HCT116 (cell line): ENCODE measurements at regions not wholly inside any gene's neighbourhood (a gene's known extent, or its start where the extent isn't known, plus 50 kb on each side); places are given as distances from the start of the nearest gene placed in this dataset.

ENCODE experiments used
- ATAC-seq: fragments of 200-7000 bp; cut with Tn5 transposase; 2 replicates; pipeline ENCODE4 v1.9.1; 2020; ENCODE audit warnings: mild to moderate bottlenecking, moderate library complexity
- BruUV-seq: library from RNA; stranded (reverse); fragments of 400-500 nt; replicated peaks from 2 replicates; lab custom pipeline; 2021; lab: Mats Ljungman, UMichigan
- CTCF ChIA-PET: fragments of 300-600 bp; sonication (Branson Sonifier 250); formaldehyde crosslinking; loops from one replicate; lab custom pipeline; 2021; ENCODE audit warnings: antibody characterized with exemption; lab: Charles Lee
- POLR2A ChIA-PET: fragments of 300-600, 350-600 bp; sonication (Branson Sonifier 250); formaldehyde crosslinking; loops from one replicate; lab custom pipeline; 2021; ENCODE audit warnings: antibody characterized with exemption; lab: Charles Lee
- RAD21 ChIA-PET, 2 experiments: fragments of 300-600 bp; sonication (Branson Sonifier 250); formaldehyde crosslinking; loops; one replicate each; lab custom pipeline; 2023; ENCODE audit warnings: low total read pairs in 2 of 2; ENCODE audit not compliant: uncharacterized antibody in 2 of 2, unreplicated experiment in 2 of 2, low non-redundant PET in 1 of 2; lab: Charles Lee
- DNase-seq: peaks from one replicate; pipeline ENCODE4 v3.0.0-alpha.2; 2010; ENCODE audit warnings: low read depth, low spot score
- H2AFZ ChIP-seq: fragments of 200-600 bp; shearing (Covaris generic), sonication (generic); 2 replicates; pipeline ENCODE4 v1.6.1; 2017; ENCODE audit warnings: low read depth, mixed run types, mixed read lengths, antibody characterized with exemption, low read length; ENCODE audit not compliant: poor library complexity, severe bottlenecking
- H3K27ac ChIP-seq: 2 replicates; pipeline ENCODE4 v1.5.1; 2012; ENCODE audit warnings: low read depth, low read length
- H3K27me3 ChIP-seq: fragments of 200-600 bp; sonication (generic); 2 replicates; pipeline ENCODE4 v1.6.1; 2016; ENCODE audit warnings: mixed run types, low read length, mixed read lengths; ENCODE audit not compliant: insufficient read depth
- H3K36me3 ChIP-seq, 2 experiments: fragments of 200-500 bp in 1 of 2; fragments of 200-600 bp in 1 of 2; sonication (Bioruptor generic) in 1 of 2; sonication (generic) in 1 of 2; 2 replicates each; pipeline versions ENCODE4 v1.5.1 to v1.6.1; 2014 to 2016; ENCODE audit warnings: low read length in 2 of 2, inconsistent platforms in 1 of 2, mixed read lengths in 1 of 2, mixed run types in 1 of 2; ENCODE audit not compliant: insufficient read depth in 2 of 2, control insufficient read depth in 1 of 2
- H3K4me1 ChIP-seq, 2 experiments: fragments of 200-600 bp in 1 of 2; sonication (generic) in 1 of 2; 2 replicates each; pipeline versions ENCODE4 v1.5.1 to v1.6.1; 2012 to 2017; ENCODE audit warnings: low read length in 2 of 2, inconsistent platforms in 1 of 2, mild to moderate bottlenecking in 1 of 2, mixed read lengths in 1 of 2, mixed run types in 1 of 2, moderate library complexity in 1 of 2; ENCODE audit not compliant: insufficient read depth in 2 of 2, control insufficient read depth in 1 of 2
- H3K4me2 ChIP-seq: fragments of 200-600 bp; sonication (generic); 2 replicates; pipeline ENCODE4 v1.6.1; 2017; ENCODE audit warnings: mixed run types, low read length, mixed read lengths
- H3K4me3 ChIP-seq, 2 experiments: fragments of 200-600 bp in 1 of 2; sonication (generic) in 1 of 2; replicated peaks in 1 of 2; 2 replicates each; pipeline ENCODE4 v1.5.1; 2011 to 2016; ENCODE audit warnings: low read length in 2 of 2, control low read depth in 1 of 2, low read depth in 1 of 2, mild to moderate bottlenecking in 1 of 2, mixed read lengths in 1 of 2, mixed run types in 1 of 2
- H3K79me2 ChIP-seq: fragments of 200-600 bp; sonication (generic); 2 replicates; pipeline ENCODE4 v1.6.1; 2017; ENCODE audit warnings: mild to moderate bottlenecking, mixed run types, low read length, moderate library complexity, mixed read lengths; ENCODE audit not compliant: insufficient read depth
- H3K9ac ChIP-seq: fragments of 200-600 bp; sonication (generic); 2 replicates; pipeline ENCODE4 v1.6.1; 2016; ENCODE audit warnings: low read length, mixed read lengths
- H3K9me2 ChIP-seq: fragments of 200-600 bp; sonication (generic), shearing (Covaris generic); 2 replicates; pipeline ENCODE4 v1.6.1; 2017; ENCODE audit warnings: mixed run types, mild to moderate bottlenecking, moderate library complexity; ENCODE audit not compliant: insufficient read depth
- H3K9me3 ChIP-seq, 2 experiments: fragments of 200-500 bp in 1 of 2; fragments of 200-600 bp in 1 of 2; sonication (Bioruptor generic) in 1 of 2; sonication (generic) in 1 of 2; 2 replicates each; pipeline ENCODE4 v1.6.1; 2014 to 2017; ENCODE audit warnings: low read length in 2 of 2, mixed read lengths in 2 of 2, inconsistent platforms in 1 of 2, low read depth in 1 of 2, mild to moderate bottlenecking in 1 of 2, mixed run types in 1 of 2, moderate library complexity in 1 of 2; ENCODE audit not compliant: control insufficient read depth in 1 of 2, insufficient read depth in 1 of 2
- H4K20me1 ChIP-seq: fragments of 200-600 bp; sonication (generic), shearing (Covaris generic); 2 replicates; pipeline ENCODE4 v1.6.1; 2017; ENCODE audit warnings: mixed run types, mild to moderate bottlenecking, moderate library complexity; ENCODE audit not compliant: insufficient read depth
- ATF3 ChIP-seq: IDR thresholded peaks from 2 replicates; pipeline ENCODE4 v1.6.1; 2012
- CEBPB ChIP-seq: IDR thresholded peaks from 2 replicates; pipeline ENCODE4 v1.6.1; 2012; ENCODE audit warnings: low read depth
- ELF1 ChIP-seq: IDR thresholded peaks from 2 replicates; pipeline ENCODE4 v1.6.1; 2012; ENCODE audit warnings: low read depth, borderline replicate concordance
- EZH2 ChIP-seq: fragments of 200-600 bp; sonication (generic); IDR thresholded peaks from 2 replicates; pipeline ENCODE4 v1.6.1; 2017; ENCODE audit warnings: antibody characterized with exemption, mixed run types
- EZH2phosphoT487 ChIP-seq: fragments of 200-600 bp; IDR thresholded peaks from 2 replicates; pipeline ENCODE4 v1.6.1; 2018; ENCODE audit warnings: antibody characterized with exemption, borderline replicate concordance
- JUND ChIP-seq: IDR thresholded peaks from 2 replicates; pipeline ENCODE4 v1.6.1; 2012
- MAX ChIP-seq: IDR thresholded peaks from 2 replicates; pipeline ENCODE4 v1.6.1; 2012
- POLR2A ChIP-seq: IDR thresholded peaks from 2 replicates; pipeline ENCODE4 v1.7.0; 2011; ENCODE audit warnings: borderline replicate concordance; ENCODE audit not compliant: insufficient read depth, insufficient read length; ENCODE audit errors: extremely low read depth
- SIN3A ChIP-seq: IDR thresholded peaks from 2 replicates; pipeline ENCODE4 v1.6.1; 2012; ENCODE audit warnings: low read depth
- SP1 ChIP-seq: IDR thresholded peaks from 2 replicates; pipeline ENCODE4 v1.6.1; 2012; ENCODE audit warnings: low read depth
- YY1 ChIP-seq: IDR thresholded peaks from 2 replicates; pipeline ENCODE4 v1.6.1; 2011; ENCODE audit warnings: low read length, low read depth, moderate library complexity, mild to moderate bottlenecking; ENCODE audit not compliant: insufficient replicate concordance; ENCODE audit errors: extremely low read depth
- ZBTB33 ChIP-seq: IDR thresholded peaks from 2 replicates; pipeline ENCODE4 v1.6.1; 2011; ENCODE audit warnings: mild to moderate bottlenecking, low read length, moderate library complexity; ENCODE audit not compliant: insufficient replicate concordance; ENCODE audit errors: extremely low read depth
- intact Hi-C: fragments of 100-400 bp; cut with micrococcal nuclease; formaldehyde crosslinking; loops from 2 replicates; pipeline ENCODE4 v1.10.0; 2022
- TF ChIP-seq, protein P1 (sequence below): IDR thresholded peaks from 2 replicates; pipeline ENCODE4 v1.6.1; 2012; ENCODE audit warnings: low read depth
- TF ChIP-seq, protein P2 (sequence below), 3 experiments: fragments of 200-600 bp in 1 of 3; sonication (generic) in 1 of 3; IDR thresholded peaks in 2 of 3; conservative IDR thresholded peaks in 1 of 3; 2 replicates each; pipeline ENCODE4 v1.5.1; 2012 to 2017; ENCODE audit warnings: low read depth in 2 of 3, low read length in 2 of 3, antibody characterized with exemption in 1 of 3, borderline replicate concordance in 1 of 3, control low read depth in 1 of 3, mild to moderate bottlenecking in 1 of 3, mixed read lengths in 1 of 3, mixed run types in 1 of 3, moderate library complexity in 1 of 3; ENCODE audit not compliant: insufficient read depth in 1 of 3

GRCh38 chr12:91339106-91339505 lies 156.5 kb upstream of the DCN start:
- POLR2A ChIA-PET: no interaction called here
- no TSS peak for BruUV-seq
- ATAC-seq: no peak
- DNase-seq: no peak
- Histone ChIP-seq H3K4me2 (no peak overlapping the region), H3K36me3 (no peaks in the 10 kb centered on the region), H3K27ac (no peak overlapping the region), H3K9me2 (no peaks in the 10 kb centered on the region), H3K9ac (no peak overlapping the region), H3K4me3 (no peak overlapping the region), H4K20me1 (no peaks in the 10 kb centered on the region), H2AFZ (no peak overlapping the region), H3K27me3 (no peaks in the 10 kb centered on the region), H3K9me3 (no peaks in the 10 kb centered on the region), H3K4me1 (no peaks in the 10 kb centered on the region), H3K79me2 (no peaks in the 10 kb centered on the region)
- TF ChIP-seq ELF1 (no peak), SIN3A (no peak), MAX (no peak), ZBTB33 (no peak), JUND (no peak), CEBPB (no peak), YY1 (no peak), SP1 (no peak), ATF3 (no peak), POLR2A (no peak), EZH2 (no peak), EZH2phosphoT487 (no peak)
- TF ChIP-seq, protein P1, sequence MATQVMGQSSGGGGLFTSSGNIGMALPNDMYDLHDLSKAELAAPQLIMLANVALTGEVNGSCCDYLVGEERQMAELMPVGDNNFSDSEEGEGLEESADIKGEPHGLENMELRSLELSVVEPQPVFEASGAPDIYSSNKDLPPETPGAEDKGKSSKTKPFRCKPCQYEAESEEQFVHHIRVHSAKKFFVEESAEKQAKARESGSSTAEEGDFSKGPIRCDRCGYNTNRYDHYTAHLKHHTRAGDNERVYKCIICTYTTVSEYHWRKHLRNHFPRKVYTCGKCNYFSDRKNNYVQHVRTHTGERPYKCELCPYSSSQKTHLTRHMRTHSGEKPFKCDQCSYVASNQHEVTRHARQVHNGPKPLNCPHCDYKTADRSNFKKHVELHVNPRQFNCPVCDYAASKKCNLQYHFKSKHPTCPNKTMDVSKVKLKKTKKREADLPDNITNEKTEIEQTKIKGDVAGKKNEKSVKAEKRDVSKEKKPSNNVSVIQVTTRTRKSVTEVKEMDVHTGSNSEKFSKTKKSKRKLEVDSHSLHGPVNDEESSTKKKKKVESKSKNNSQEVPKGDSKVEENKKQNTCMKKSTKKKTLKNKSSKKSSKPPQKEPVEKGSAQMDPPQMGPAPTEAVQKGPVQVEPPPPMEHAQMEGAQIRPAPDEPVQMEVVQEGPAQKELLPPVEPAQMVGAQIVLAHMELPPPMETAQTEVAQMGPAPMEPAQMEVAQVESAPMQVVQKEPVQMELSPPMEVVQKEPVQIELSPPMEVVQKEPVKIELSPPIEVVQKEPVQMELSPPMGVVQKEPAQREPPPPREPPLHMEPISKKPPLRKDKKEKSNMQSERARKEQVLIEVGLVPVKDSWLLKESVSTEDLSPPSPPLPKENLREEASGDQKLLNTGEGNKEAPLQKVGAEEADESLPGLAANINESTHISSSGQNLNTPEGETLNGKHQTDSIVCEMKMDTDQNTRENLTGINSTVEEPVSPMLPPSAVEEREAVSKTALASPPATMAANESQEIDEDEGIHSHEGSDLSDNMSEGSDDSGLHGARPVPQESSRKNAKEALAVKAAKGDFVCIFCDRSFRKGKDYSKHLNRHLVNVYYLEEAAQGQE: no peak
- TF ChIP-seq, protein P2, sequence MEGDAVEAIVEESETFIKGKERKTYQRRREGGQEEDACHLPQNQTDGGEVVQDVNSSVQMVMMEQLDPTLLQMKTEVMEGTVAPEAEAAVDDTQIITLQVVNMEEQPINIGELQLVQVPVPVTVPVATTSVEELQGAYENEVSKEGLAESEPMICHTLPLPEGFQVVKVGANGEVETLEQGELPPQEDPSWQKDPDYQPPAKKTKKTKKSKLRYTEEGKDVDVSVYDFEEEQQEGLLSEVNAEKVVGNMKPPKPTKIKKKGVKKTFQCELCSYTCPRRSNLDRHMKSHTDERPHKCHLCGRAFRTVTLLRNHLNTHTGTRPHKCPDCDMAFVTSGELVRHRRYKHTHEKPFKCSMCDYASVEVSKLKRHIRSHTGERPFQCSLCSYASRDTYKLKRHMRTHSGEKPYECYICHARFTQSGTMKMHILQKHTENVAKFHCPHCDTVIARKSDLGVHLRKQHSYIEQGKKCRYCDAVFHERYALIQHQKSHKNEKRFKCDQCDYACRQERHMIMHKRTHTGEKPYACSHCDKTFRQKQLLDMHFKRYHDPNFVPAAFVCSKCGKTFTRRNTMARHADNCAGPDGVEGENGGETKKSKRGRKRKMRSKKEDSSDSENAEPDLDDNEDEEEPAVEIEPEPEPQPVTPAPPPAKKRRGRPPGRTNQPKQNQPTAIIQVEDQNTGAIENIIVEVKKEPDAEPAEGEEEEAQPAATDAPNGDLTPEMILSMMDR (IDR thresholded peaks at IDR 0.05 in 2 of 3, conservative IDR thresholded peaks at IDR 0.05 in 1 of 3; ENCODE audit: borderline replicate concordance in 1 of 3, insufficient read depth in 1 of 3, low read depth in 2 of 3, low read length in 2 of 3): no peak
- intact Hi-C loops: no loop called here
- CTCF ChIA-PET: no interaction called here
- RAD21 ChIA-PET: no interaction called here
